SK-N-SH (cell line): ENCODE measurements at regions not wholly inside any gene's neighbourhood (a gene's known extent, or its start where the extent isn't known, plus 50 kb on each side); places are given as distances from the start of the nearest gene placed in this dataset.

Experiments used
- CTCF ChIA-PET: fragments of 300-600, 350-600 bp; formaldehyde crosslinking; extraction: SDS; loops from one replicate; lab custom pipeline; 2021; lab: Yijun Ruan, JAX
- POLR2A ChIA-PET: fragments of 350-600 bp; sonication (Branson Sonifier 250); formaldehyde crosslinking; extraction: SDS; loops from one replicate; lab custom pipeline; 2020; ENCODE audit warnings: antibody characterized with exemption, inconsistent platforms; lab: Yijun Ruan, JAX
- DNase-seq: peaks from one replicate; pipeline ENCODE4 v3.0.0; 2012
- H2AFZ ChIP-seq: fragments of 200-600 bp; sonication (generic); 2 replicates; pipeline ENCODE4 v1.8.1; 2016; ENCODE audit warnings: antibody characterized with exemption, mild to moderate bottlenecking, low read depth
- H3F3A ChIP-seq: fragments of 200-600 bp; sonication (generic); replicated peaks from 2 replicates; pipeline ENCODE3; 2016; ENCODE audit warnings: antibody characterized with exemption, mild to moderate bottlenecking; ENCODE audit not compliant: insufficient read depth
- H3K27ac ChIP-seq, 2 experiments: fragments of 200-500 bp in 1 of 2; fragments of 200-600 bp in 1 of 2; sonication (Bioruptor generic) in 1 of 2; sonication (generic), shearing (Covaris generic) in 1 of 2; 2 replicates each; pipeline versions ENCODE4 v1.5.1 to v1.6.1; 2014 to 2016; ENCODE audit warnings: low read depth in 2 of 2, inconsistent platforms in 1 of 2, low read length in 1 of 2, mild to moderate bottlenecking in 1 of 2, mixed read lengths in 1 of 2
- H3K27me3 ChIP-seq: fragments of 200-600 bp; sonication (generic), shearing (Covaris generic); 2 replicates; pipeline ENCODE4 v1.6.1; 2016; ENCODE audit warnings: mixed run types; ENCODE audit not compliant: insufficient read depth
- H3K36me3 ChIP-seq, 2 experiments: fragments of 200-500 bp in 1 of 2; fragments of 200-600 bp in 1 of 2; sonication (Bioruptor generic) in 1 of 2; sonication (generic) in 1 of 2; replicated peaks in 1 of 2; 2 replicates each; pipeline versions ENCODE3 to v1.5.1; 2014 to 2016; ENCODE audit warnings: low read length in 1 of 2, mild to moderate bottlenecking in 1 of 2; ENCODE audit not compliant: insufficient read depth in 2 of 2, control insufficient read depth in 1 of 2
- H3K4me1 ChIP-seq, 2 experiments: fragments of 200-500 bp in 1 of 2; fragments of 200-600 bp in 1 of 2; sonication (Bioruptor generic) in 1 of 2; sonication (generic), shearing (Covaris generic) in 1 of 2; 2 replicates each; pipeline versions ENCODE4 v1.5.1 to v1.6.1; 2014 to 2016; ENCODE audit warnings: low read depth in 1 of 2, low read length in 1 of 2, mixed run types in 1 of 2; ENCODE audit not compliant: insufficient read depth in 2 of 2, control insufficient read depth in 1 of 2
- H3K4me2 ChIP-seq: fragments of 200-600 bp; sonication (generic), shearing (Covaris generic); 2 replicates; pipeline ENCODE4 v1.6.1; 2017; ENCODE audit warnings: mixed run types
- H3K4me3 ChIP-seq, 2 experiments: fragments of 200-500 bp in 1 of 2; fragments of 200-600 bp in 1 of 2; sonication (Bioruptor generic) in 1 of 2; sonication (generic), shearing (Covaris generic) in 1 of 2; 2 replicates each; pipeline versions ENCODE4 v1.5.1 to v1.8.1; 2014 to 2016; ENCODE audit warnings: low read depth in 2 of 2, inconsistent platforms in 1 of 2, low read length in 1 of 2, mild to moderate bottlenecking in 1 of 2, mixed read lengths in 1 of 2, moderate library complexity in 1 of 2
- H3K79me2 ChIP-seq: fragments of 200-600 bp; sonication (generic); 2 replicates; pipeline ENCODE4 v1.8.1; 2017; ENCODE audit warnings: mild to moderate bottlenecking; ENCODE audit not compliant: insufficient read depth
- H3K9ac ChIP-seq: fragments of 200-600 bp; sonication (generic); 2 replicates; pipeline ENCODE4 v1.6.1; 2017; ENCODE audit warnings: mixed run types
- H3K9me2 ChIP-seq: fragments of 200-600 bp; sonication (generic); 2 replicates; pipeline ENCODE4 v1.6.1; 2017; ENCODE audit warnings: mixed run types
- H3K9me3 ChIP-seq: fragments of 200-600 bp; sonication (generic); 2 replicates; pipeline ENCODE4 v1.6.1; 2017; ENCODE audit warnings: mixed run types, mild to moderate bottlenecking, moderate library complexity
- H4K20me1 ChIP-seq: fragments of 200-600 bp; sonication (generic); 2 replicates; pipeline ENCODE4 v1.6.1; 2017; ENCODE audit warnings: mild to moderate bottlenecking, mixed run types; ENCODE audit not compliant: insufficient read depth
- ELF1 ChIP-seq: IDR thresholded peaks from 2 replicates; pipeline ENCODE4 v1.4.0; 2012
- EP300 ChIP-seq, 2 experiments: IDR thresholded peaks; 2 replicates each; pipeline versions ENCODE4 v1.4.0 to v1.6.1; 2012; ENCODE audit warnings: borderline replicate concordance in 1 of 2, low read depth in 1 of 2, low read length in 1 of 2
- FOSL2 ChIP-seq: IDR thresholded peaks from 2 replicates; pipeline ENCODE4 v1.4.0; 2012; ENCODE audit warnings: low read depth, mild to moderate bottlenecking, moderate library complexity, borderline replicate concordance
- FOXJ3 ChIP-seq: sonication (generic); formaldehyde crosslinking; IDR thresholded peaks from 2 replicates; pipeline ENCODE4 v1.5.1; 2020; ENCODE audit warnings: mild to moderate bottlenecking, missing genetic modification reagents
- FOXM1 ChIP-seq: IDR thresholded peaks from 2 replicates; pipeline ENCODE4 v1.4.0; 2012; ENCODE audit warnings: low read depth, mild to moderate bottlenecking
- GATA2 ChIP-seq: sonication (generic); formaldehyde crosslinking; IDR thresholded peaks from 2 replicates; pipeline ENCODE4 v1.5.0; 2020; ENCODE audit warnings: mild to moderate bottlenecking, missing genetic modification reagents
- JUND ChIP-seq: IDR thresholded peaks from 2 replicates; pipeline ENCODE4 v1.4.0; 2012
- MAX ChIP-seq: IDR thresholded peaks from 2 replicates; pipeline ENCODE4 v1.4.0; 2012; ENCODE audit warnings: low read depth
- MEF2A ChIP-seq: IDR thresholded peaks from 2 replicates; pipeline ENCODE4 v1.4.0; 2012; ENCODE audit warnings: low read depth, borderline replicate concordance
- MXI1 ChIP-seq: IDR thresholded peaks from 2 replicates; pipeline ENCODE4 v1.6.1; 2012; ENCODE audit warnings: mild to moderate bottlenecking, low read depth, low read length, improper control_type of control experiment
- NFIC ChIP-seq: IDR thresholded peaks from 2 replicates; pipeline ENCODE4 v1.4.0; 2012; ENCODE audit warnings: borderline replicate concordance
- POLR2AphosphoS5 ChIP-seq: IDR thresholded peaks from 2 replicates; pipeline ENCODE4 v1.6.1; 2012; ENCODE audit warnings: low read depth, low read length
- RAD21 ChIP-seq: IDR thresholded peaks from 2 replicates; pipeline ENCODE4 v1.6.1; 2012; ENCODE audit warnings: mild to moderate bottlenecking, low read length
- RCOR1 ChIP-seq: fragments of 150-350 bp; IDR thresholded peaks from 2 replicates; pipeline ENCODE4 v1.6.1; 2017; ENCODE audit warnings: antibody characterized with exemption, low read length
- RFX5 ChIP-seq: IDR thresholded peaks from 2 replicates; pipeline ENCODE4 v1.6.1; 2012; ENCODE audit warnings: mild to moderate bottlenecking, improper control_type of control experiment, low read length
- RXRA ChIP-seq: IDR thresholded peaks from 2 replicates; pipeline ENCODE4 v1.4.0; 2012; ENCODE audit warnings: low read depth, mild to moderate bottlenecking, borderline replicate concordance
- SIN3A ChIP-seq: IDR thresholded peaks from 2 replicates; pipeline ENCODE4 v1.6.1; 2012; ENCODE audit warnings: low read depth, mild to moderate bottlenecking, low read length, moderate library complexity, borderline replicate concordance
- USF1 ChIP-seq: IDR thresholded peaks from 2 replicates; pipeline ENCODE4 v1.4.0; 2012; ENCODE audit warnings: low read depth, borderline replicate concordance
- USF2 ChIP-seq: fragments of 150-350 bp; IDR thresholded peaks from 2 replicates; pipeline ENCODE4 v1.6.1; 2017; ENCODE audit warnings: antibody characterized with exemption, low read length, low read depth, borderline replicate concordance
- YY1 ChIP-seq: IDR thresholded peaks from 2 replicates; pipeline ENCODE4 v1.4.0; 2012; ENCODE audit warnings: low read depth, mild to moderate bottlenecking
- whole genome bisulfite sequencing: methylation state at CpG from one replicate; pipeline ENCODE4 v1.1.6; 2017; ENCODE audit warnings: low lambda C conversion rate; 5-methylcytosine and 5-hydroxymethylcytosine counted together
- TF ChIP-seq, protein P1 (sequence below): fragments of 200-600 bp; sonication (generic); IDR thresholded peaks from 2 replicates; pipeline ENCODE4 v1.6.1; 2017; ENCODE audit warnings: antibody characterized with exemption, mild to moderate bottlenecking, moderate library complexity

GRCh38 chr10:10828623-10829022 is 189.0 kb upstream of the CELF2 start:
- no peak overlapping the region for H3K4me2 ChIP-seq
- no peaks in the 10 kb centered on the region for H4K20me1 ChIP-seq
- H3K9ac ChIP-seq = no peak overlapping the region
- no peaks in the 10 kb centered on the region for H3K27me3 ChIP-seq
- H3K4me1 ChIP-seq = no peaks in the 10 kb centered on the region
- TF ChIP-seq MXI1 = no peak
- TF ChIP-seq JUND = no peak
- TF ChIP-seq RCOR1 = no peak
- TF ChIP-seq FOXM1 = no peak
- no peak for TF ChIP-seq ELF1
- no peak for TF ChIP-seq MEF2A
- TF ChIP-seq, protein P1, sequence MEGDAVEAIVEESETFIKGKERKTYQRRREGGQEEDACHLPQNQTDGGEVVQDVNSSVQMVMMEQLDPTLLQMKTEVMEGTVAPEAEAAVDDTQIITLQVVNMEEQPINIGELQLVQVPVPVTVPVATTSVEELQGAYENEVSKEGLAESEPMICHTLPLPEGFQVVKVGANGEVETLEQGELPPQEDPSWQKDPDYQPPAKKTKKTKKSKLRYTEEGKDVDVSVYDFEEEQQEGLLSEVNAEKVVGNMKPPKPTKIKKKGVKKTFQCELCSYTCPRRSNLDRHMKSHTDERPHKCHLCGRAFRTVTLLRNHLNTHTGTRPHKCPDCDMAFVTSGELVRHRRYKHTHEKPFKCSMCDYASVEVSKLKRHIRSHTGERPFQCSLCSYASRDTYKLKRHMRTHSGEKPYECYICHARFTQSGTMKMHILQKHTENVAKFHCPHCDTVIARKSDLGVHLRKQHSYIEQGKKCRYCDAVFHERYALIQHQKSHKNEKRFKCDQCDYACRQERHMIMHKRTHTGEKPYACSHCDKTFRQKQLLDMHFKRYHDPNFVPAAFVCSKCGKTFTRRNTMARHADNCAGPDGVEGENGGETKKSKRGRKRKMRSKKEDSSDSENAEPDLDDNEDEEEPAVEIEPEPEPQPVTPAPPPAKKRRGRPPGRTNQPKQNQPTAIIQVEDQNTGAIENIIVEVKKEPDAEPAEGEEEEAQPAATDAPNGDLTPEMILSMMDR = no peak
- no peak for TF ChIP-seq USF2
- no peak for TF ChIP-seq POLR2AphosphoS5
- TF ChIP-seq GATA2 = no peak
- TF ChIP-seq YY1 = no peak
- no peak for TF ChIP-seq SIN3A
- TF ChIP-seq, all 33 proteins: peak for 0
- H2AFZ ChIP-seq = no peak overlapping the region
- ChIA-PET POLR2A (no interaction called here), CTCF (no interaction called here)
- no peak overlapping the region for H3K27ac ChIP-seq
- no peaks in the 10 kb centered on the region for H3K79me2 ChIP-seq
- H3K4me3 ChIP-seq = no peak overlapping the region
- DNase-seq = no peak
- no peaks in the 10 kb centered on the region for H3K36me3 ChIP-seq
- no peaks in the 10 kb centered on the region for H3F3A ChIP-seq
- no peaks in the 10 kb centered on the region for H3K9me3 ChIP-seq
- no peaks in the 10 kb centered on the region for H3K9me2 ChIP-seq

DNA sequence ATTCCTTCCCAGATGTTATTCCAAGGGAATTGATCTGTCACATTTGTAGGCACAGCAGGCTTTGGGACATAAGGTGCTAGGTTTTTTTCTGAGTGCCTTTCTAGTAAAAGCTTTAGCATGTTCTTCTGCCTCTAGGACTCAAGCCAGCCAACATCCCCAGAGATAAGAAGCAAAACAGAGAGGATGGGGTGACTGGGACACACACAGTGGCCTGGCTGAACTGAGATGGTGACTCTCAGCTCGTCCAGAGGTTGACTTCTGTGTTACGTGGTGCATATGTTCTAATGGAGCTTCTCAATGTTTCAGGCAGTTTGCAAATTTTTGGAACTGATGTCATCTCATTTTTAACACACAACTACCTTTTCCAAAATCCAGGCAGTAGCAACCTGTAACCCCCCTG is 188.1 kb upstream of the CELF2 start:
- Histone ChIP-seq H3K4me2 (no peak overlapping the region), H3K27ac (no peak overlapping the region), H3K36me3 (no peaks in the 10 kb centered on the region), H4K20me1 (no peaks in the 10 kb centered on the region), H3K27me3 (no peaks in the 10 kb centered on the region), H3K4me1 (no peaks in the 10 kb centered on the region), H3K79me2 (no peaks in the 10 kb centered on the region), H3K9me3 (no peaks in the 10 kb centered on the region), H2AFZ (no peak overlapping the region), H3F3A (no peaks in the 10 kb centered on the region), H3K9ac (no peak overlapping the region), H3K9me2 (no peaks in the 10 kb centered on the region), H3K4me3 (no peak overlapping the region)
- CTCF ChIA-PET = no interaction called here
- no peak for DNase-seq
- 12% methylated on average over 2 of the region's 2 CpGs for WGBS
- TF ChIP-seq RFX5 (no peak), RXRA (no peak), USF1 (no peak), FOXJ3 (no peak), MAX (no peak), RAD21 (no peak), RCOR1 (no peak), YY1 (no peak), FOXM1 (no peak), NFIC (no peak), USF2 (no peak), SIN3A (no peak), ELF1 (no peak), MXI1 (no peak), FOSL2 (no peak), EP300 (IDR thresholded peaks at IDR 0.05; ENCODE audit: borderline replicate concordance in 1 of 2, low read depth in 1 of 2, low read length in 1 of 2) (no peak)
- POLR2A ChIA-PET = no interaction called here
